ENCODE measurements at regions not wholly inside any gene's neighbourhood (a gene's known extent, or its start where the extent isn't known, plus 50 kb on each side); places are given as distances from the start of the nearest gene placed in this dataset.
"Not testable (repeated sequence)": the region's sequence is repeated elsewhere in the genome, so short reads cannot be mapped to it uniquely, and the experiment has no call there.

- TF ChIP-seq EZH2 (optimal IDR thresholded peaks at IDR 0.05; ENCODE audit: low read depth, low read length): no peak
- no peak for TF ChIP-seq EZH2phosphoT487 (IDR thresholded peaks at IDR 0.05; ENCODE audit: low read length)
- TF ChIP-seq CTCF (IDR thresholded peaks at IDR 0.05; ENCODE audit: low read length): no peak
- DNase-seq: no peak
- H4K20me1 ChIP-seq (ENCODE audit: insufficient read depth, low read length): no peaks in the 10 kb centered on the region
- no peaks in the 10 kb centered on the region for H3K9me3 ChIP-seq (replicated peaks; ENCODE audit: insufficient read depth, low read length)
- no peak overlapping the region for H3K4me3 ChIP-seq (ENCODE audit: low read length)
- no peaks in the 10 kb centered on the region for H3K79me2 ChIP-seq (ENCODE audit: low read length)
- H3K9me2 ChIP-seq (replicated peaks; ENCODE audit: insufficient read depth, low read length): no peaks in the 10 kb centered on the region
- no peaks in the 10 kb centered on the region for H3K4me1 ChIP-seq (ENCODE audit: low read length)
- no peaks in the 10 kb centered on the region for H3K27me3 ChIP-seq (replicated peaks; ENCODE audit: insufficient read depth, low read length)
- H3K9ac ChIP-seq (ENCODE audit: low read length): no peak overlapping the region
- H3F3A ChIP-seq (ENCODE audit: insufficient read depth, low read length): no peaks in the 10 kb centered on the region
- no peak overlapping the region for H2AFZ ChIP-seq (ENCODE audit: low read length)
- no peak overlapping the region for H3K27ac ChIP-seq (ENCODE audit: low read length)
- H3K36me3 ChIP-seq (replicated peaks; ENCODE audit: insufficient read depth, low read length): no peaks in the 10 kb centered on the region
- H3K4me2 ChIP-seq (ENCODE audit: low read depth, low read length): no peak overlapping the region
Observed at GRCh38 chr7:93026425-93026824, 91.4 kb downstream of the SAMD9 start.

GRCh38 chr7:93025389-93025788 lies 92.4 kb downstream of the SAMD9 start:
- Histone ChIP-seq H2AFZ (ENCODE audit: low read length) (no peak overlapping the region), H3K9me3 (replicated peaks; ENCODE audit: insufficient read depth, low read length) (no peaks in the 10 kb centered on the region), H3K79me2 (ENCODE audit: low read length) (no peaks in the 10 kb centered on the region), H3K36me3 (replicated peaks; ENCODE audit: insufficient read depth, low read length) (no peaks in the 10 kb centered on the region), H3K4me2 (ENCODE audit: low read depth, low read length) (no peak overlapping the region), H3K9ac (ENCODE audit: low read length) (no peak overlapping the region), H3K4me1 (ENCODE audit: low read length) (no peaks in the 10 kb centered on the region), H3F3A (ENCODE audit: insufficient read depth, low read length) (no peaks in the 10 kb centered on the region), H3K27ac (ENCODE audit: low read length) (no peak overlapping the region), H3K4me3 (ENCODE audit: low read length) (no peak overlapping the region), H4K20me1 (ENCODE audit: insufficient read depth, low read length) (no peaks in the 10 kb centered on the region), H3K27me3 (replicated peaks; ENCODE audit: insufficient read depth, low read length) (no peaks in the 10 kb centered on the region), H3K9me2 (replicated peaks; ENCODE audit: insufficient read depth, low read length) (no peaks in the 10 kb centered on the region)
- no peak for DNase-seq
- TF ChIP-seq EZH2phosphoT487 (IDR thresholded peaks at IDR 0.05; ENCODE audit: low read length) (no peak), CTCF (IDR thresholded peaks at IDR 0.05; ENCODE audit: low read length) (no peak), EZH2 (optimal IDR thresholded peaks at IDR 0.05; ENCODE audit: low read depth, low read length) (no peak)

GRCh38 chr7:93022931-93023478 lies 94.8 kb downstream of the SAMD9 start:
- H3K27ac ChIP-seq (ENCODE audit: low read length); H3K9me3 ChIP-seq (replicated peaks; ENCODE audit: insufficient read depth, low read length); DNase-seq; H3F3A ChIP-seq (ENCODE audit: insufficient read depth, low read length); H4K20me1 ChIP-seq (ENCODE audit: insufficient read depth, low read length); H3K4me1 ChIP-seq (ENCODE audit: low read length); H3K9ac ChIP-seq (ENCODE audit: low read length); H3K4me2 ChIP-seq (ENCODE audit: low read depth, low read length); H2AFZ ChIP-seq (ENCODE audit: low read length); H3K27me3 ChIP-seq (replicated peaks; ENCODE audit: insufficient read depth, low read length); H3K9me2 ChIP-seq (replicated peaks; ENCODE audit: insufficient read depth, low read length); H3K4me3 ChIP-seq (ENCODE audit: low read length); H3K36me3 ChIP-seq (replicated peaks; ENCODE audit: insufficient read depth, low read length); H3K79me2 ChIP-seq (ENCODE audit: low read length): not testable (repeated sequence)

GRCh38 chr7:93021748-93022147 lies 96.0 kb downstream of the SAMD9 start:
- H3F3A ChIP-seq (ENCODE audit: insufficient read depth, low read length): no peaks in the 10 kb centered on the region
- no peaks in the 10 kb centered on the region for H3K9me3 ChIP-seq (replicated peaks; ENCODE audit: insufficient read depth, low read length)
- no peaks in the 10 kb centered on the region for H3K36me3 ChIP-seq (replicated peaks; ENCODE audit: insufficient read depth, low read length)
- H3K9ac ChIP-seq (ENCODE audit: low read length): no peak overlapping the region
- H2AFZ ChIP-seq (ENCODE audit: low read length): no peak overlapping the region
- no peak overlapping the region for H3K4me3 ChIP-seq (ENCODE audit: low read length)
- DNase-seq: no peak
- no peak for TF ChIP-seq EZH2 (optimal IDR thresholded peaks at IDR 0.05; ENCODE audit: low read depth, low read length)
- no peak for TF ChIP-seq EZH2phosphoT487 (IDR thresholded peaks at IDR 0.05; ENCODE audit: low read length)
- TF ChIP-seq CTCF (IDR thresholded peaks at IDR 0.05; ENCODE audit: low read length): no peak
- no peaks in the 10 kb centered on the region for H3K9me2 ChIP-seq (replicated peaks; ENCODE audit: insufficient read depth, low read length)
- H3K27me3 ChIP-seq (replicated peaks; ENCODE audit: insufficient read depth, low read length): no peaks in the 10 kb centered on the region
- H3K27ac ChIP-seq (ENCODE audit: low read length): no peak overlapping the region
- H3K79me2 ChIP-seq (ENCODE audit: low read length): no peaks in the 10 kb centered on the region
- H4K20me1 ChIP-seq (ENCODE audit: insufficient read depth, low read length): no peaks in the 10 kb centered on the region
- H3K4me2 ChIP-seq (ENCODE audit: low read depth, low read length): no peak overlapping the region
- H3K4me1 ChIP-seq (ENCODE audit: low read length): no peaks in the 10 kb centered on the region

Measured in MM.1S (cell line).